ENCODE measurements at regions not wholly inside any gene's neighbourhood (a gene's known extent, or its start where the extent isn't known, plus 50 kb on each side); places are given as distances from the start of the nearest gene placed in this dataset.

- no peak for TF ChIP-seq CTCF (IDR thresholded peaks at IDR 0.05; ENCODE audit: control insufficient read depth, extremely low read depth, insufficient read depth)
- H3K4me3 ChIP-seq (ENCODE audit: low read depth, low read length): no peak overlapping the region
- DNase-seq (ENCODE audit: low read depth): no peak
These were observed 395.8 kb downstream of the GASK1B start for GRCh38 chr4:157776930-157777528.

GRCh38 chr4:157775971-157776370 lies 396.9 kb downstream of the GASK1B start:
- no peak overlapping the region for H3K4me3 ChIP-seq (ENCODE audit: low read depth, low read length)
- no peak for DNase-seq (ENCODE audit: low read depth)
- no peak for TF ChIP-seq CTCF (IDR thresholded peaks at IDR 0.05; ENCODE audit: control insufficient read depth, extremely low read depth, insufficient read depth)

GRCh38 chr4:157772907-157773306 lies 399.9 kb downstream of the GASK1B start:
- no peak for TF ChIP-seq CTCF (IDR thresholded peaks at IDR 0.05; ENCODE audit: control insufficient read depth, extremely low read depth, insufficient read depth)
- DNase-seq (ENCODE audit: low read depth): no peak
- no peak overlapping the region for H3K4me3 ChIP-seq (ENCODE audit: low read depth, low read length)

- no peak overlapping the region for H3K4me3 ChIP-seq (ENCODE audit: low read depth, low read length)
- DNase-seq (ENCODE audit: low read depth): no peak
- no peak for TF ChIP-seq CTCF (IDR thresholded peaks at IDR 0.05; ENCODE audit: control insufficient read depth, extremely low read depth, insufficient read depth)
These were observed 404.4 kb downstream of the GASK1B start for GRCh38 chr4:157768419-157768818.

- H3K4me3 ChIP-seq (ENCODE audit: low read depth, low read length): no peak overlapping the region
- no peak for DNase-seq (ENCODE audit: low read depth)
- no peak for TF ChIP-seq CTCF (IDR thresholded peaks at IDR 0.05; ENCODE audit: control insufficient read depth, extremely low read depth, insufficient read depth)
These were observed 409.3 kb downstream of the GASK1B start for GRCh38 chr4:157763490-157763889.

- DNase-seq (ENCODE audit: low read depth): no peak
- TF ChIP-seq CTCF (IDR thresholded peaks at IDR 0.05; ENCODE audit: control insufficient read depth, extremely low read depth, insufficient read depth): no peak
- H3K4me3 ChIP-seq (ENCODE audit: low read depth, low read length): no peak overlapping the region
These were observed 418.4 kb downstream of the GASK1B start for GRCh38 chr4:157754410-157754809.

GRCh38 chr4:157751631-157752030 lies 421.2 kb downstream of the GASK1B start:
- H3K4me3 ChIP-seq (ENCODE audit: low read depth, low read length): no peak overlapping the region
- no peak for DNase-seq (ENCODE audit: low read depth)
- TF ChIP-seq CTCF (IDR thresholded peaks at IDR 0.05; ENCODE audit: control insufficient read depth, extremely low read depth, insufficient read depth): no peak
